ENCODE measurements at regions not wholly inside any gene's neighbourhood (a gene's known extent, or its start where the extent isn't known, plus 50 kb on each side); places are given as distances from the start of the nearest gene placed in this dataset.

GRCh38 chr18:45528712-45529336 is 86.5 kb upstream of the SLC14A2 start:
- no peak for TF ChIP-seq POLR2AphosphoS5 (IDR thresholded peaks at IDR 0.05)
- TF ChIP-seq, protein P1, sequence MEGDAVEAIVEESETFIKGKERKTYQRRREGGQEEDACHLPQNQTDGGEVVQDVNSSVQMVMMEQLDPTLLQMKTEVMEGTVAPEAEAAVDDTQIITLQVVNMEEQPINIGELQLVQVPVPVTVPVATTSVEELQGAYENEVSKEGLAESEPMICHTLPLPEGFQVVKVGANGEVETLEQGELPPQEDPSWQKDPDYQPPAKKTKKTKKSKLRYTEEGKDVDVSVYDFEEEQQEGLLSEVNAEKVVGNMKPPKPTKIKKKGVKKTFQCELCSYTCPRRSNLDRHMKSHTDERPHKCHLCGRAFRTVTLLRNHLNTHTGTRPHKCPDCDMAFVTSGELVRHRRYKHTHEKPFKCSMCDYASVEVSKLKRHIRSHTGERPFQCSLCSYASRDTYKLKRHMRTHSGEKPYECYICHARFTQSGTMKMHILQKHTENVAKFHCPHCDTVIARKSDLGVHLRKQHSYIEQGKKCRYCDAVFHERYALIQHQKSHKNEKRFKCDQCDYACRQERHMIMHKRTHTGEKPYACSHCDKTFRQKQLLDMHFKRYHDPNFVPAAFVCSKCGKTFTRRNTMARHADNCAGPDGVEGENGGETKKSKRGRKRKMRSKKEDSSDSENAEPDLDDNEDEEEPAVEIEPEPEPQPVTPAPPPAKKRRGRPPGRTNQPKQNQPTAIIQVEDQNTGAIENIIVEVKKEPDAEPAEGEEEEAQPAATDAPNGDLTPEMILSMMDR (IDR thresholded peaks at IDR 0.05), result no peak
- no peak for TF ChIP-seq POLR2A (IDR thresholded peaks at IDR 0.05; ENCODE audit: low read depth)
- TF ChIP-seq EP300 (IDR thresholded peaks at IDR 0.05), result no peak
